ENCODE measurements at regions not wholly inside any gene's neighbourhood (a gene's known extent, or its start where the extent isn't known, plus 50 kb on each side); places are given as distances from the start of the nearest gene placed in this dataset.

GRCh38 chr7:126185959-126186580 is 1066.7 kb downstream of the GRM8 start:
- H3K9me3 Mint-ChIP-seq = peaks cover 7% of the 10 kb centered on the region
- Histone ChIP-seq H3F3A (ENCODE audit: low read depth) (no peaks in the 10 kb centered on the region), H3K4me1 (no peaks in the 10 kb centered on the region), H3K79me2 (ENCODE audit: low read depth) (no peaks in the 10 kb centered on the region), H3K4me3 (no peak overlapping the region), H2AFZ (replicated peaks) (peak overlapping the region; percentile 32), H3K4me2 (no peak overlapping the region), H3K36me3 (no peaks in the 10 kb centered on the region), H3K27me3 (no peaks in the 10 kb centered on the region), H4K20me1 (ENCODE audit: low read depth) (no peaks in the 10 kb centered on the region), H3K27ac (no peak overlapping the region), H3K9me3 (ENCODE audit: low read depth) (no peaks in the 10 kb centered on the region), H3K9ac (no peak overlapping the region)
- H3K27ac Mint-ChIP-seq = no peak overlapping the region
- peaks cover 4% of the 10 kb centered on the region for H3K4me1 Mint-ChIP-seq
- peaks cover 2% of the 10 kb centered on the region for H3K27me3 Mint-ChIP-seq (ENCODE audit: insufficient read depth, low read depth)
- peak; percentile 23 for DNase-seq (ENCODE audit: low spot score)
- no peaks in the 10 kb centered on the region for H3K36me3 Mint-ChIP-seq
- H3K4me3 Mint-ChIP-seq = no peak overlapping the region
- TF ChIP-seq EZH2 (IDR thresholded peaks at IDR 0.05) (no peak), EZH2phosphoT487 (IDR thresholded peaks at IDR 0.05) (no peak), CTCF (IDR thresholded peaks at IDR 0.05) (no peak)

GRCh38 chr7:126179916-126180315 is 1072.8 kb downstream of the GRM8 start:
- H2AFZ ChIP-seq (replicated peaks) = no peak overlapping the region
- Mint-ChIP-seq H3K27ac (no peak overlapping the region), H3K4me1 (no peaks in the 10 kb centered on the region), H3K9me3 (peaks cover 7% of the 10 kb centered on the region), H3K4me3 (no peak overlapping the region), H3K36me3 (no peaks in the 10 kb centered on the region), H3K27me3 (ENCODE audit: insufficient read depth, low read depth) (peaks cover 2% of the 10 kb centered on the region)
- no peaks in the 10 kb centered on the region for H4K20me1 ChIP-seq (ENCODE audit: low read depth)
- no peaks in the 10 kb centered on the region for H3K4me1 ChIP-seq
- no peak overlapping the region for H3K9ac ChIP-seq
- H3K27me3 ChIP-seq = no peaks in the 10 kb centered on the region
- H3K4me2 ChIP-seq = no peak overlapping the region
- TF ChIP-seq EZH2 (IDR thresholded peaks at IDR 0.05) (no peak), EZH2phosphoT487 (IDR thresholded peaks at IDR 0.05) (no peak), CTCF (IDR thresholded peaks at IDR 0.05) (no peak)
- H3K27ac ChIP-seq = no peak overlapping the region
- no peaks in the 10 kb centered on the region for H3K9me3 ChIP-seq (ENCODE audit: low read depth)
- no peaks in the 10 kb centered on the region for H3K36me3 ChIP-seq
- H3K4me3 ChIP-seq = no peak overlapping the region
- H3K79me2 ChIP-seq (ENCODE audit: low read depth) = no peaks in the 10 kb centered on the region
- no peaks in the 10 kb centered on the region for H3F3A ChIP-seq (ENCODE audit: low read depth)
- no peak for DNase-seq (ENCODE audit: low spot score)

- H3K4me3 Mint-ChIP-seq = no peak overlapping the region
- Histone ChIP-seq H3F3A (ENCODE audit: low read depth) (no peaks in the 10 kb centered on the region), H3K27ac (no peak overlapping the region), H3K79me2 (ENCODE audit: low read depth) (no peaks in the 10 kb centered on the region), H3K4me3 (no peak overlapping the region), H3K27me3 (no peaks in the 10 kb centered on the region), H3K4me2 (no peak overlapping the region), H2AFZ (replicated peaks) (no peak overlapping the region), H3K9me3 (ENCODE audit: low read depth) (no peaks in the 10 kb centered on the region), H3K4me1 (no peaks in the 10 kb centered on the region), H3K9ac (no peak overlapping the region), H3K36me3 (no peaks in the 10 kb centered on the region), H4K20me1 (ENCODE audit: low read depth) (no peaks in the 10 kb centered on the region)
- DNase-seq (ENCODE audit: low spot score) = no peak
- H3K9me3 Mint-ChIP-seq = peaks cover 7% of the 10 kb centered on the region
- no peaks in the 10 kb centered on the region for H3K4me1 Mint-ChIP-seq
- TF ChIP-seq EZH2phosphoT487 (IDR thresholded peaks at IDR 0.05) (no peak), CTCF (IDR thresholded peaks at IDR 0.05) (no peak), EZH2 (IDR thresholded peaks at IDR 0.05) (no peak)
- H3K27me3 Mint-ChIP-seq (ENCODE audit: insufficient read depth, low read depth) = peaks cover 2% of the 10 kb centered on the region
- H3K27ac Mint-ChIP-seq = no peak overlapping the region
- H3K36me3 Mint-ChIP-seq = no peaks in the 10 kb centered on the region
Measured at GRCh38 chr7:126178865-126179264, 1073.9 kb downstream of the GRM8 start.
